ENCODE measurements at regions not wholly inside any gene's neighbourhood (a gene's known extent, or its start where the extent isn't known, plus 50 kb on each side); places are given as distances from the start of the nearest gene placed in this dataset.

DNA sequence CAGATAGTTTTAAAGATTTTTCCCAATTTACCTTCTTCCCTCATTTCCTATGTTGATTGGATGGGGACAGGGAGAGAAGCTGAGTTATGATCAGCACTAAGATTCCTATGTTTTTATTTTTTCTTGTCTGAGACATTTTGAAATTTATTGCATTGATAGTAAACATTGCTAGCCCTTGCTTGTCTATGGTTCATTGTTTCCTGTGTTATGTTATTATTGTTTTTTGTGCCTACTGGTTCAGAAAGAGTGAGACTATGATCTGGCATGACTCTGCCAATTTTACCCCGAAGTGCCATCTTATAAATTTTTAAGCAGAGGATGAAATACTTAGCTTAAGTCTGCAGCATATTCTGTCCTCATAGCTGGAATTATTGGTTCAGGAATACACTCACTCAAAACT is 478.5 kb downstream of the MBD2 start:
- Histone ChIP-seq H3K9me3 (no peaks in the 10 kb centered on the region), H3K27ac (no peak overlapping the region), H3K27me3 (no peaks in the 10 kb centered on the region), H3K4me1 (no peaks in the 10 kb centered on the region), H3K36me3 (no peaks in the 10 kb centered on the region), H3K4me3 (no peak overlapping the region)
- no peak for DNase-seq
- no peak for TF ChIP-seq POLR2A (IDR thresholded peaks at IDR 0.05)
- TF ChIP-seq, protein P1, sequence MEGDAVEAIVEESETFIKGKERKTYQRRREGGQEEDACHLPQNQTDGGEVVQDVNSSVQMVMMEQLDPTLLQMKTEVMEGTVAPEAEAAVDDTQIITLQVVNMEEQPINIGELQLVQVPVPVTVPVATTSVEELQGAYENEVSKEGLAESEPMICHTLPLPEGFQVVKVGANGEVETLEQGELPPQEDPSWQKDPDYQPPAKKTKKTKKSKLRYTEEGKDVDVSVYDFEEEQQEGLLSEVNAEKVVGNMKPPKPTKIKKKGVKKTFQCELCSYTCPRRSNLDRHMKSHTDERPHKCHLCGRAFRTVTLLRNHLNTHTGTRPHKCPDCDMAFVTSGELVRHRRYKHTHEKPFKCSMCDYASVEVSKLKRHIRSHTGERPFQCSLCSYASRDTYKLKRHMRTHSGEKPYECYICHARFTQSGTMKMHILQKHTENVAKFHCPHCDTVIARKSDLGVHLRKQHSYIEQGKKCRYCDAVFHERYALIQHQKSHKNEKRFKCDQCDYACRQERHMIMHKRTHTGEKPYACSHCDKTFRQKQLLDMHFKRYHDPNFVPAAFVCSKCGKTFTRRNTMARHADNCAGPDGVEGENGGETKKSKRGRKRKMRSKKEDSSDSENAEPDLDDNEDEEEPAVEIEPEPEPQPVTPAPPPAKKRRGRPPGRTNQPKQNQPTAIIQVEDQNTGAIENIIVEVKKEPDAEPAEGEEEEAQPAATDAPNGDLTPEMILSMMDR (IDR thresholded peaks at IDR 0.05), result no peak

DNA sequence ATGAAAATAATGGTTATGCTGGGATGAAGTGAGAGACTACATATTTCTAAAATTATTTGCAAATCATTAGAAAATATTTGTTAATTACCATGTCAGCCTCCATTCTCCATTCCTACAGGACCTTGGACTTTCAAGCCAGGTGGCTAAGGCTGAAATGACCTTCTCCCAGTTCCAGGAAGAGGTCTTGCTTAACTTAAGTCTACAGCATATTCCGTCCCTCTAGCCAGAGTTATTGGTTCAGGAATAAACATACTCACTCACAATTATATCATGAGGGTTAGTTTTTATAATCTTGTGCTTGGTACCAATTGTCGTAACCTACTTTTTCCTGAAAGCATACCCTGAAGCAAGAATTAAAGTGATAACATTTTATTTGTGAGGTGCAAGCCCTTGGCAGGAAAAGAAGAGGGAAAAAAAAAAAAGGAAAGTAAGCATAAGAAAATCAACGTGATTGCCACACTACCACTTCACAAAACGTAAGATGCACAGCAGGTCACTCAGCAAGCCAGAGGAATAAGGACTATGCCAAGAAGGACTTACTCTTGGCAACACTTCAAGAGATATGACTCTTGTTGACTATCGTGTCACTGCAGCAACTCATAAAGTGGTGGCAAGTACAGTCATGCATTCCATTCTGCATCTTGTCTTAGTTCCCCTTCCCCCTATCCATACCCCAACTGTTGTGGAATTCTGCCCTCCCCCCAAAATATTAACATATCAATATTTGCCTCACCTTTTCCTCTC is 479.1 kb downstream of the MBD2 start:
- no peak for DNase-seq
- Histone ChIP-seq H3K4me3 (no peak overlapping the region), H3K36me3 (no peaks in the 10 kb centered on the region), H3K27me3 (no peaks in the 10 kb centered on the region), H3K9me3 (no peaks in the 10 kb centered on the region), H3K4me1 (no peaks in the 10 kb centered on the region), H3K27ac (no peak overlapping the region)
- TF ChIP-seq, protein P1 (IDR thresholded peaks at IDR 0.05), result no peak
- TF ChIP-seq POLR2A (IDR thresholded peaks at IDR 0.05), result no peak

DNA sequence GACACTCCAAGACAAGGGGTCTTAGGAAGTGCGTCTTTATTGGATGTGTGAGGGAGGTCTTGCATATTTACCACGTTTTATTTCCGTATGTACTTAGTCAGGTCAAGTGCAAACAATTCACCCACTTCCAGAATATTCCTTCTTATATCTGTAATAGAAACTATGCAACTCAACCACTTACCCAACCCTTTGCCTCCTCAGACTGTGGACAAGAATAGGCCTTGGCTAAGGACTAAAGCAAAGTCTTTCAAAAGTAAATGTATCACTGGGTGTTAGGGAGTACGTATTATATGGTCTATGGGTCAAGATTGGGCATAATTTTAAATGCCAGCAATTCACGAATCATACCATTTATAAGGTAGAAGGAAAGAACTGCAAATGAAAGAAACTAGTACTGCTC is 484.8 kb downstream of the MBD2 start:
- no peaks in the 10 kb centered on the region for H3K4me1 ChIP-seq
- no peak for DNase-seq
- no peaks in the 10 kb centered on the region for H3K27me3 ChIP-seq
- H3K27ac ChIP-seq, result no peak overlapping the region
- H3K36me3 ChIP-seq, result no peaks in the 10 kb centered on the region
- H3K4me3 ChIP-seq, result no peak overlapping the region
- TF ChIP-seq, protein P1 (IDR thresholded peaks at IDR 0.05), result no peak
- no peak for TF ChIP-seq POLR2A (IDR thresholded peaks at IDR 0.05)
- H3K9me3 ChIP-seq, result no peaks in the 10 kb centered on the region

DNA sequence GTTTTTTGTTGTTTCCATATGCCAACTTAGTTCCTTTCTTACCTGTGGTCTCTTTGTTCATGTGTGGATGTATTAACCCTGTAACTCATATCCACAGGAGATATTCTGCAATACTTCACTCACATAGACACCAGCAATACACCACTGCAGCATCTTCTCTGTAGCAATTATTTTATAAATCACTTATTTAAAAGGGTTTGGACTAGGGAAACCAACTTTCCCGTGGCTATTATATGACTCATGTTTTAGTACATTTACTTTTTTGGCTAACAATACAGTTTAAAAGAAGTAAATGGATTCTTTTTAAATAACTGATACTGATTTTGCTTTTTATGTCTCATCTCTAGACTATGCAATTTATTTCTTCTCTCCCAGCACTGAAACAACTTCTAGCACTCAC is 488.9 kb downstream of the MBD2 start:
- no peaks in the 10 kb centered on the region for H3K36me3 ChIP-seq
- no peak overlapping the region for H3K4me3 ChIP-seq
- no peak for DNase-seq
- no peaks in the 10 kb centered on the region for H3K9me3 ChIP-seq
- H3K27ac ChIP-seq, result no peak overlapping the region
- no peaks in the 10 kb centered on the region for H3K4me1 ChIP-seq
- TF ChIP-seq, protein P1 (IDR thresholded peaks at IDR 0.05), result no peak
- TF ChIP-seq POLR2A (IDR thresholded peaks at IDR 0.05), result no peak
- no peaks in the 10 kb centered on the region for H3K27me3 ChIP-seq

GRCh38 chr18:53715243-53715853 is 509.1 kb downstream of the MBD2 start:
- H3K36me3 ChIP-seq, result no peaks in the 10 kb centered on the region
- no peak overlapping the region for H3K27ac ChIP-seq
- no peak for TF ChIP-seq POLR2A (IDR thresholded peaks at IDR 0.05)
- TF ChIP-seq, protein P1 (IDR thresholded peaks at IDR 0.05), result no peak
- no peak for DNase-seq
- no peaks in the 10 kb centered on the region for H3K4me1 ChIP-seq
- no peak overlapping the region for H3K4me3 ChIP-seq
- H3K27me3 ChIP-seq, result no peaks in the 10 kb centered on the region
- no peaks in the 10 kb centered on the region for H3K9me3 ChIP-seq
